ENCODE measurements at regions not wholly inside any gene's neighbourhood (a gene's known extent, or its start where the extent isn't known, plus 50 kb on each side); places are given as distances from the start of the nearest gene placed in this dataset.

DNA sequence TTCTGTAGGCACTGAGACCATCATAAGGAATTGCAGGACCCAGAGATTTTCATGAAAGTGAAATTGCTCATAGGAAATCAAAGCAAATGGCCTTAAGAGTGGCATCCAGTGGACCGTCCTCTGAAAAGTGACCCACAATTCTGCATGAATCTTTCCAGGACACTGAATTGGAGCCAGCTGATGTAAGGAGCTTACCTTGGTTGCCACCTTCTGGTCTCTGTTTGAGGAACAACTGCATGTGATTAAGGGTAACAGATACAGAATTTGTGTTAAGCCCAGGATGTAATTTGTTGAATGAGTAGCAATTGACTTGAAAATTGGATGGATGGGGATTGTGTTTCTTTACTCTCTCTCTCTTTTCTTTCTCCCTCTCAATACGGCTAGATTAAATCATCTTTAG lies 49.9 kb upstream of the GAS1 start:
- Histone ChIP-seq H3K9ac (ENCODE audit: low read depth, low read length, poor library complexity) (no peak overlapping the region), H4K91ac (ENCODE audit: low read depth, low read length, poor library complexity) (no peak overlapping the region), H2AFZ (ENCODE audit: low read length) (no peak overlapping the region), H4K8ac (ENCODE audit: low read depth, low read length) (no peak overlapping the region), H2BK5ac (ENCODE audit: low read length) (no peak overlapping the region), H2AK5ac (ENCODE audit: low read depth, low read length) (no peak overlapping the region), H3K14ac (ENCODE audit: low read length) (no peak overlapping the region), H3K4me3 (ENCODE audit: low read length in 2 of 2) (no peak overlapping the region), H3K27ac (replicated peaks; ENCODE audit: low read length) (no peak overlapping the region), H3K4me2 (ENCODE audit: insufficient read depth, low read length, poor library complexity, severe bottlenecking) (no peak overlapping the region), H2BK120ac (ENCODE audit: low read depth, low read length) (no peak overlapping the region), H2BK15ac (ENCODE audit: low read length) (no peak overlapping the region), H3K36me3 (replicated peaks in 1 of 2; ENCODE audit: control insufficient read depth in 2 of 2, insufficient read depth in 2 of 2, low read length in 2 of 2) (no peaks in the 10 kb centered on the region), H2BK12ac (ENCODE audit: low read length) (no peak overlapping the region), H3K4me1 (ENCODE audit: control insufficient read depth in 2 of 2, insufficient read depth in 1 of 2, low read depth in 1 of 2, low read length in 2 of 2) (no peaks in the 10 kb centered on the region), H3K23ac (ENCODE audit: low read depth, low read length, poor library complexity) (no peak overlapping the region), H3K27me3 (ENCODE audit: control insufficient read depth in 3 of 3, insufficient read depth in 3 of 3, low read depth in 1 of 3, low read length in 3 of 3) (no peaks in the 10 kb centered on the region), H3K4ac (ENCODE audit: low read length) (no peak overlapping the region), H3K18ac (ENCODE audit: low read length) (no peak overlapping the region), H3K79me1 (ENCODE audit: low read depth, low read length) (no peaks in the 10 kb centered on the region), H3K9me3 (replicated peaks in 1 of 2; ENCODE audit: control insufficient read depth in 2 of 2, insufficient read depth in 1 of 2, low read depth in 1 of 2, low read length in 2 of 2) (no peaks in the 10 kb centered on the region)
- DNase-seq (ENCODE audit: low spot score), result no peak
- WGBS, 2 donors (ENCODE audit: extremely low coverage in 2 of 2, insufficient read length in 2 of 2, insufficient replicate concordance in 1 of 2), result no CpG with 5 or more reads among the region's 2 CpGs

DNA sequence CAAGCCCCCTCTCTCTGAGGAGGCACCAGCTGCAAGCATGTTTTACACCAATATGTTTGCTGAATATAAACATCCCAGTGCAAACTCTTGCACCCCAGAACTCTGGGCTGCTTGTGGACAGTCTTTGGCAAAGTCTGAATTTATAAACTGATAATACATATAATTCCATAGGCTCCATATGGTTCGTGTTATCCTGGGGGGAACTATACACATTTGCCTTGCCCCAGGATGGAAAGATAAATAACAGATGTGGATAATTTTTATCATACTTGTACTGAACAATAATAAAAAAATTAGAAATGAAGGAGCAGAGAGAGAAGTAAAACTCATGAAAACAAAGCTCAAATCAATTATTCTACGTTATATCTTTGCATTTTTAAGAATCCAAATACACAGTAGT lies 50.6 kb upstream of the GAS1 start:
- H2BK12ac ChIP-seq (ENCODE audit: low read length), result no peak overlapping the region
- WGBS, 2 donors (ENCODE audit: extremely low coverage in 2 of 2, insufficient read length in 2 of 2, insufficient replicate concordance in 1 of 2), result no CpG with 5 or more reads among the region's 2 CpGs
- H3K4ac ChIP-seq (ENCODE audit: low read length), result no peak overlapping the region
- H2BK15ac ChIP-seq (ENCODE audit: low read length), result no peak overlapping the region
- no peaks in the 10 kb centered on the region for H3K79me1 ChIP-seq (ENCODE audit: low read depth, low read length)
- H3K4me2 ChIP-seq (ENCODE audit: insufficient read depth, low read length, poor library complexity, severe bottlenecking), result no peak overlapping the region
- H4K91ac ChIP-seq (ENCODE audit: low read depth, low read length, poor library complexity), result no peak overlapping the region
- H3K27ac ChIP-seq (replicated peaks; ENCODE audit: low read length), result no peak overlapping the region
- H3K9me3 ChIP-seq (replicated peaks in 1 of 2; ENCODE audit: control insufficient read depth in 2 of 2, insufficient read depth in 1 of 2, low read depth in 1 of 2, low read length in 2 of 2), result no peaks in the 10 kb centered on the region
- no peaks in the 10 kb centered on the region for H3K4me1 ChIP-seq (ENCODE audit: control insufficient read depth in 2 of 2, insufficient read depth in 1 of 2, low read depth in 1 of 2, low read length in 2 of 2)
- H3K27me3 ChIP-seq (ENCODE audit: control insufficient read depth in 3 of 3, insufficient read depth in 3 of 3, low read depth in 1 of 3, low read length in 3 of 3), result no peaks in the 10 kb centered on the region
- no peak overlapping the region for H3K4me3 ChIP-seq (ENCODE audit: low read length in 2 of 2)
- no peak overlapping the region for H3K18ac ChIP-seq (ENCODE audit: low read length)
- H2AK5ac ChIP-seq (ENCODE audit: low read depth, low read length), result no peak overlapping the region
- no peak overlapping the region for H3K9ac ChIP-seq (ENCODE audit: low read depth, low read length, poor library complexity)
- H4K8ac ChIP-seq (ENCODE audit: low read depth, low read length), result no peak overlapping the region
- H3K23ac ChIP-seq (ENCODE audit: low read depth, low read length, poor library complexity), result no peak overlapping the region
- H3K14ac ChIP-seq (ENCODE audit: low read length), result no peak overlapping the region
- H2AFZ ChIP-seq (ENCODE audit: low read length), result no peak overlapping the region
- no peak for DNase-seq (ENCODE audit: low spot score)
- no peak overlapping the region for H2BK5ac ChIP-seq (ENCODE audit: low read length)
- H2BK120ac ChIP-seq (ENCODE audit: low read depth, low read length), result no peak overlapping the region
- no peaks in the 10 kb centered on the region for H3K36me3 ChIP-seq (replicated peaks in 1 of 2; ENCODE audit: control insufficient read depth in 2 of 2, insufficient read depth in 2 of 2, low read length in 2 of 2)

DNA sequence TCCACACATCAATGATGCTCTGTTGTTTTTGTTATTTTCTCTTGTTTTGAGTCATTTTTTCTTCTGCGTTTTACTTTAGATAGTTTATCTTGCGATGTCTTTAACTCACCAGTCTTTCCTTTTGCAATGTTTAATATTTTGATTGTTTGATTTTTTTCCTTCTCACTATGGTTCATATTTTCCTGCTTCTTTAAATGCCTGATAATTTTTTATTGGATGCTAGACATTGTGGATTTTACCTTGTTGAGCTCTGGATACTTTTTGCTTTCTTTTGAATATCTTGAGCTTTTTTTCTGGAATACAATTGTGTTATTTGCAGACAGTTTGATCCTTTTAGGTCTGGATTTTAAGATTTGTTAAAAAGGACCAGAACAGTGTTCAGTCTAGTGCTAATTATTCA lies 55.2 kb upstream of the GAS1 start:
- no peaks in the 10 kb centered on the region for H3K79me1 ChIP-seq (ENCODE audit: low read depth, low read length)
- no peak overlapping the region for H3K4ac ChIP-seq (ENCODE audit: low read length)
- no peak overlapping the region for H4K91ac ChIP-seq (ENCODE audit: low read depth, low read length, poor library complexity)
- no peak overlapping the region for H3K27ac ChIP-seq (replicated peaks; ENCODE audit: low read length)
- H2BK5ac ChIP-seq (ENCODE audit: low read length), result no peak overlapping the region
- no peak overlapping the region for H3K18ac ChIP-seq (ENCODE audit: low read length)
- H3K4me3 ChIP-seq (ENCODE audit: low read length in 2 of 2), result no peak overlapping the region
- H3K36me3 ChIP-seq (replicated peaks in 1 of 2; ENCODE audit: control insufficient read depth in 2 of 2, insufficient read depth in 2 of 2, low read length in 2 of 2), result no peaks in the 10 kb centered on the region
- no peaks in the 10 kb centered on the region for H3K4me1 ChIP-seq (ENCODE audit: control insufficient read depth in 2 of 2, insufficient read depth in 1 of 2, low read depth in 1 of 2, low read length in 2 of 2)
- no peak overlapping the region for H2BK12ac ChIP-seq (ENCODE audit: low read length)
- no peak overlapping the region for H2BK15ac ChIP-seq (ENCODE audit: low read length)
- WGBS, 2 donors (ENCODE audit: extremely low coverage in 2 of 2, insufficient read length in 2 of 2, insufficient replicate concordance in 1 of 2), result no CpG with 5 or more reads among the region's 2 CpGs
- no peak for DNase-seq (ENCODE audit: low spot score)
- H3K4me2 ChIP-seq (ENCODE audit: insufficient read depth, low read length, poor library complexity, severe bottlenecking), result no peak overlapping the region
- no peak overlapping the region for H3K14ac ChIP-seq (ENCODE audit: low read length)
- H3K23ac ChIP-seq (ENCODE audit: low read depth, low read length, poor library complexity), result no peak overlapping the region
- no peak overlapping the region for H2AK5ac ChIP-seq (ENCODE audit: low read depth, low read length)
- no peaks in the 10 kb centered on the region for H3K9me3 ChIP-seq (replicated peaks in 1 of 2; ENCODE audit: control insufficient read depth in 2 of 2, insufficient read depth in 1 of 2, low read depth in 1 of 2, low read length in 2 of 2)
- H4K8ac ChIP-seq (ENCODE audit: low read depth, low read length), result no peak overlapping the region
- H2BK120ac ChIP-seq (ENCODE audit: low read depth, low read length), result no peak overlapping the region
- no peaks in the 10 kb centered on the region for H3K27me3 ChIP-seq (ENCODE audit: control insufficient read depth in 3 of 3, insufficient read depth in 3 of 3, low read depth in 1 of 3, low read length in 3 of 3)
- no peak overlapping the region for H2AFZ ChIP-seq (ENCODE audit: low read length)
- no peak overlapping the region for H3K9ac ChIP-seq (ENCODE audit: low read depth, low read length, poor library complexity)

DNA sequence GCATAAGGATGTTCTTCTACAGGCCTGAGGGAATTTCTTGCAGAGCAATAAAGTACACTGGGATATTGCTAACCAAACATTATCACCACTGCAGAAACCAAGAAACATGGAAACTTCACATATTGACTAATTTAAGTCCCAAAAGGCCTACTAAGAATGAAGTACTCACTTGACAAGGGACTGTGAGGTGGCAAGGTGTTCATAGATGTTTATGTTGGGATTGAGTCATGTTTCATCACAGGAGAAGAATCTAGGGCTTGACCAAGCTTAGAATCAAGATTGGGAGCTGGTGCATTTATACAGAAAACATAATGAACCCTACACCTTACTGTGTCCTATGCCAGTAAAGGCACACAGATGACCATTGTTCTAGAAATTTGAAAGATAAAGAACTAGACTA lies 56.7 kb upstream of the GAS1 start:
- peaks cover 0 to 2% of the 10 kb centered on the region in 2 donors for H3K4me1 ChIP-seq (ENCODE audit: control insufficient read depth in 2 of 2, insufficient read depth in 1 of 2, low read depth in 1 of 2, low read length in 2 of 2)
- no peak overlapping the region for H3K23ac ChIP-seq (ENCODE audit: low read depth, low read length, poor library complexity)
- no peak overlapping the region for H3K14ac ChIP-seq (ENCODE audit: low read length)
- H3K27me3 ChIP-seq (ENCODE audit: control insufficient read depth in 3 of 3, insufficient read depth in 3 of 3, low read depth in 1 of 3, low read length in 3 of 3), result no peaks in the 10 kb centered on the region
- H2AFZ ChIP-seq (ENCODE audit: low read length), result no peak overlapping the region
- no peak overlapping the region for H2AK5ac ChIP-seq (ENCODE audit: low read depth, low read length)
- H3K4me2 ChIP-seq (ENCODE audit: insufficient read depth, low read length, poor library complexity, severe bottlenecking), result no peak overlapping the region
- H3K9ac ChIP-seq (ENCODE audit: low read depth, low read length, poor library complexity), result no peak overlapping the region
- H3K27ac ChIP-seq (replicated peaks; ENCODE audit: low read length), result no peak overlapping the region
- H3K79me1 ChIP-seq (ENCODE audit: low read depth, low read length), result no peaks in the 10 kb centered on the region
- no peak overlapping the region for H2BK120ac ChIP-seq (ENCODE audit: low read depth, low read length)
- H2BK5ac ChIP-seq (ENCODE audit: low read length), result no peak overlapping the region
- H2BK15ac ChIP-seq (ENCODE audit: low read length), result no peak overlapping the region
- H4K8ac ChIP-seq (ENCODE audit: low read depth, low read length), result no peak overlapping the region
- no peak overlapping the region for H3K4ac ChIP-seq (ENCODE audit: low read length)
- H4K91ac ChIP-seq (ENCODE audit: low read depth, low read length, poor library complexity), result no peak overlapping the region
- H3K4me3 ChIP-seq (ENCODE audit: low read length in 2 of 2), result no peak overlapping the region
- no peak overlapping the region for H2BK12ac ChIP-seq (ENCODE audit: low read length)
- H3K9me3 ChIP-seq (replicated peaks in 1 of 2; ENCODE audit: control insufficient read depth in 2 of 2, insufficient read depth in 1 of 2, low read depth in 1 of 2, low read length in 2 of 2), result no peaks in the 10 kb centered on the region
- no peaks in the 10 kb centered on the region for H3K36me3 ChIP-seq (replicated peaks in 1 of 2; ENCODE audit: control insufficient read depth in 2 of 2, insufficient read depth in 2 of 2, low read length in 2 of 2)
- no peak overlapping the region for H3K18ac ChIP-seq (ENCODE audit: low read length)
- DNase-seq (ENCODE audit: low spot score), result no peak

All from neuronal stem cell (in vitro differentiated cells).